CD14-positive monocyte (primary cell): ENCODE measurements at regions not wholly inside any gene's neighbourhood (a gene's known extent, or its start where the extent isn't known, plus 50 kb on each side); places are given as distances from the start of the nearest gene placed in this dataset.

Experiments
- DNase-seq, 3 donors: peaks; one replicate each; pipeline ENCODE4 v3.0.0-alpha.2; 2011 to 2022
- H2AFZ ChIP-seq: 2 replicates; pipeline ENCODE4 v1.6.0; 2012; ENCODE audit warnings: mild to moderate bottlenecking, low read depth, low read length, inconsistent platforms; ENCODE audit not compliant: insufficient read depth, poor library complexity, severe bottlenecking
- H3K27ac ChIP-seq, 2 donors: 1 replicate in 1 of 2; 2 replicates in 1 of 2; pipeline ENCODE4 v1.5.1; 2012 to 2013; ENCODE audit warnings: low read length in 2 of 2, control low read depth in 1 of 2, inconsistent platforms in 1 of 2, low read depth in 1 of 2, mild to moderate bottlenecking in 1 of 2
- H3K27me3 ChIP-seq, 2 donors: one replicate each; pipeline versions ENCODE4 v1.6.0 to v1.6.1; 2011 to 2013; ENCODE audit warnings: low read length in 2 of 2; ENCODE audit not compliant: control insufficient read depth in 2 of 2, insufficient read depth in 2 of 2
- H3K36me3 ChIP-seq, 2 donors: replicated peaks in 1 of 2; 1 replicate in 1 of 2; 2 replicates in 1 of 2; pipeline versions ENCODE4 v1.5.1 to v1.6.1; 2012 to 2013; ENCODE audit warnings: low read length in 2 of 2, control low read depth in 1 of 2, inconsistent platforms in 1 of 2, mild to moderate bottlenecking in 1 of 2; ENCODE audit not compliant: insufficient read depth in 2 of 2, control insufficient read depth in 1 of 2
- H3K4me1 ChIP-seq, 2 donors: 1 replicate in 1 of 2; 2 replicates in 1 of 2; pipeline versions ENCODE4 v1.5.1 to v1.6.1; 2012 to 2013; ENCODE audit warnings: low read length in 2 of 2, control low read depth in 1 of 2, inconsistent platforms in 1 of 2, mild to moderate bottlenecking in 1 of 2, moderate library complexity in 1 of 2; ENCODE audit not compliant: insufficient read depth in 2 of 2, control insufficient read depth in 1 of 2
- H3K4me2 ChIP-seq: replicated peaks from 2 replicates; pipeline ENCODE3; 2012; ENCODE audit warnings: low read length, moderate library complexity, mild to moderate bottlenecking; ENCODE audit not compliant: poor library complexity, severe bottlenecking; ENCODE audit errors: extremely low read depth
- H3K4me3 ChIP-seq, 3 experiments: fragments of 200-600 bp in 1 of 3; sonication (generic) in 1 of 3; replicated peaks in 1 of 3; 1 replicate in 2 of 3; 2 replicates in 1 of 3; pipeline ENCODE4 v1.5.1; 2011 to 2013; ENCODE audit warnings: low read length in 3 of 3, mild to moderate bottlenecking in 3 of 3, control low read depth in 2 of 3, low read depth in 2 of 3, inconsistent platforms in 1 of 3, moderate library complexity in 1 of 3
- H3K79me2 ChIP-seq: 2 replicates; pipeline ENCODE4 v1.6.0; 2012; ENCODE audit warnings: mild to moderate bottlenecking, control low read depth, inconsistent platforms, low read length, moderate library complexity; ENCODE audit not compliant: insufficient read depth
- H3K9ac ChIP-seq: 2 replicates; pipeline ENCODE4 v1.6.0; 2017; ENCODE audit warnings: low read length, mild to moderate bottlenecking; ENCODE audit not compliant: insufficient read depth, poor library complexity, severe bottlenecking
- H3K9me3 ChIP-seq, 2 donors: replicated peaks in 1 of 2; 1 replicate in 1 of 2; 2 replicates in 1 of 2; pipeline versions ENCODE4 v1.5.1 to v1.6.1; 2012 to 2013; ENCODE audit warnings: low read length in 2 of 2, control low read depth in 1 of 2; ENCODE audit not compliant: control insufficient read depth in 1 of 2, insufficient read depth in 1 of 2
- H4K20me1 ChIP-seq: 2 replicates; pipeline ENCODE4 v1.6.0; 2012; ENCODE audit warnings: mild to moderate bottlenecking, low read length, control low read depth, moderate library complexity; ENCODE audit not compliant: insufficient read depth
- H3K27ac Mint-ChIP-seq, 7 donors: one replicate each; pipeline ENCODE4 v1.8.0; 2020; ENCODE audit warnings: mild to moderate bottlenecking in 7 of 7, mixed read lengths in 7 of 7, moderate library complexity in 6 of 7, inconsistent platforms in 2 of 7
- H3K27me3 Mint-ChIP-seq, 3 donors: one replicate each; pipeline ENCODE4 v1.8.0; 2021 to 2022; ENCODE audit warnings: low read depth in 3 of 3, mild to moderate bottlenecking in 3 of 3, mixed read lengths in 3 of 3, moderate library complexity in 3 of 3, inconsistent platforms in 1 of 3
- H3K36me3 Mint-ChIP-seq, 2 donors: one replicate each; pipeline ENCODE4 v1.8.0; 2020; ENCODE audit warnings: mixed read lengths in 2 of 2, inconsistent platforms in 1 of 2, mild to moderate bottlenecking in 1 of 2
- H3K4me1 Mint-ChIP-seq: one replicate; pipeline ENCODE4 v1.8.0; 2020; ENCODE audit warnings: mild to moderate bottlenecking, mixed read lengths
- H3K4me3 Mint-ChIP-seq, 2 donors: one replicate each; pipeline ENCODE4 v1.8.0; 2020; ENCODE audit warnings: mild to moderate bottlenecking in 2 of 2, mixed read lengths in 2 of 2, moderate library complexity in 1 of 2
- H3K9me3 Mint-ChIP-seq, 7 donors: one replicate each; pipeline ENCODE4 v1.8.0; 2020 to 2022; ENCODE audit warnings: mixed read lengths in 7 of 7, mild to moderate bottlenecking in 6 of 7, moderate library complexity in 6 of 7, inconsistent platforms in 2 of 7
- CTCF ChIP-seq: fragments of 200-600 bp; IDR thresholded peaks from one replicate; pipeline ENCODE4 v1.8.0; 2022; ENCODE audit warnings: antibody characterized with exemption, mild to moderate bottlenecking
- WGBS: methylation state at CpG from one replicate; pipeline ENCODE4 v1.1.5; 2013; ENCODE audit warnings: missing lambda C conversion rate; ENCODE audit not compliant: insufficient coverage; 5-methylcytosine and 5-hydroxymethylcytosine counted together
- intact Hi-C, 2 donors: fragments of 100-400 bp; cut with micrococcal nuclease; formaldehyde crosslinking; loops; one replicate each; pipeline versions ENCODE4 v1.15.0 to v1.15.1; 2023

GRCh38 chr5:5665225-5666075 is 243.0 kb downstream of the ICE1 start:
- DNase-seq = no peak
- Mint-ChIP-seq H3K36me3 (no peaks in the 10 kb centered on the region), H3K27me3 (peaks cover 0 to 2% (median 0%) of the 10 kb centered on the region in 3 donors), H3K9me3 (peaks cover 0 to 5% (median 1%) of the 10 kb centered on the region in 7 donors), H3K4me1 (no peaks in the 10 kb centered on the region), H3K4me3 (no peak overlapping the region), H3K27ac (no peak overlapping the region)
- no peak overlapping the region for H3K4me3 ChIP-seq
- 89% methylated on average over 11 of the region's 13 CpGs for WGBS
- no peak overlapping the region for H2AFZ ChIP-seq
- no peak overlapping the region for H3K9ac ChIP-seq
- H3K27ac ChIP-seq = no peak overlapping the region
- intact Hi-C loops = no loop called here
- H3K9me3 ChIP-seq = no peaks in the 10 kb centered on the region
- H4K20me1 ChIP-seq = no peaks in the 10 kb centered on the region
- no peaks in the 10 kb centered on the region for H3K27me3 ChIP-seq
- H3K4me1 ChIP-seq = no peaks in the 10 kb centered on the region
- no peaks in the 10 kb centered on the region for H3K36me3 ChIP-seq
- TF ChIP-seq CTCF = no peak
- no peak overlapping the region for H3K4me2 ChIP-seq
- no peaks in the 10 kb centered on the region for H3K79me2 ChIP-seq

GRCh38 chr5:5658889-5659465 is 236.5 kb downstream of the ICE1 start:
- H4K20me1 ChIP-seq = no peaks in the 10 kb centered on the region
- no peak overlapping the region for H3K9ac ChIP-seq
- intact Hi-C loops = no loop called here
- WGBS = 43% methylated on average over 1 of the region's 3 CpGs
- Mint-ChIP-seq H3K4me1 (no peaks in the 10 kb centered on the region), H3K27me3 (peaks cover 0 to 2% (median 1%) of the 10 kb centered on the region in 3 donors), H3K9me3 (peaks cover 0 to 5% (median 3%) of the 10 kb centered on the region in 7 donors), H3K4me3 (no peak overlapping the region), H3K36me3 (no peaks in the 10 kb centered on the region), H3K27ac (no peak overlapping the region)
- no peak overlapping the region for H3K4me2 ChIP-seq
- H3K36me3 ChIP-seq = no peaks in the 10 kb centered on the region
- DNase-seq = no peak
- H2AFZ ChIP-seq = no peak overlapping the region
- H3K9me3 ChIP-seq = no peaks in the 10 kb centered on the region
- no peaks in the 10 kb centered on the region for H3K4me1 ChIP-seq
- no peaks in the 10 kb centered on the region for H3K79me2 ChIP-seq
- H3K27me3 ChIP-seq = no peaks in the 10 kb centered on the region
- TF ChIP-seq CTCF = no peak
- no peak overlapping the region for H3K27ac ChIP-seq
- H3K4me3 ChIP-seq = no peak overlapping the region
